HG02970 (cell line): ENCODE measurements at regions not wholly inside any gene's neighbourhood (a gene's known extent, or its start where the extent isn't known, plus 50 kb on each side); places are given as distances from the start of the nearest gene placed in this dataset.
"Not testable (repeated sequence)": the region's sequence is repeated elsewhere in the genome, so short reads cannot be mapped to it uniquely, and the experiment has no call there.

ENCODE experiments used
- ATAC-seq: cut with Tn5 transposase; IDR thresholded peaks from one replicate; pipeline ENCODE4 v1.9.1; 2021; ENCODE audit warnings: mild to moderate bottlenecking, moderate library complexity, moderate number of reproducible peaks; ENCODE audit not compliant: unreplicated experiment, low FRiP score

- peak; percentile 58 for ATAC-seq
Measured at GRCh38 chr18:59802031-59802430, 97.8 kb upstream of the PMAIP1 start.

- no peak for ATAC-seq
Measured at GRCh38 chr18:59801576-59801975, 98.2 kb upstream of the PMAIP1 start.

GRCh38 chr18:59800897-59801296, 98.9 kb upstream of the PMAIP1 start:
- ATAC-seq = no peak

- ATAC-seq = no peak
Measured at GRCh38 chr18:59799383-59800015, 100.3 kb upstream of the PMAIP1 start.

- ATAC-seq = no peak
Measured at GRCh38 chr18:59795882-59796281, 98.7 kb upstream of the CCBE1 start.

- no peak for ATAC-seq
Measured at GRCh38 chr18:59792353-59792752, 95.1 kb upstream of the CCBE1 start.

- ATAC-seq = not testable (repeated sequence)
Measured at GRCh38 chr18:59790346-59790936, 93.2 kb upstream of the CCBE1 start.

GRCh38 chr18:59788791-59789106, 91.5 kb upstream of the CCBE1 start:
- no peak for ATAC-seq

GRCh38 chr18:59787998-59788790, 91.0 kb upstream of the CCBE1 start:
- no peak for ATAC-seq

- ATAC-seq = no peak
Measured at GRCh38 chr18:59784694-59785093, 87.5 kb upstream of the CCBE1 start.

- no peak for ATAC-seq
Measured at GRCh38 chr18:59783138-59783537, 85.9 kb upstream of the CCBE1 start.

- no peak for ATAC-seq
Measured at GRCh38 chr18:59779979-59780378, 82.8 kb upstream of the CCBE1 start.

- no peak for ATAC-seq
Measured at GRCh38 chr18:59778434-59778833, 81.2 kb upstream of the CCBE1 start.

- no peak for ATAC-seq
Measured at GRCh38 chr18:59777636-59778035, 80.4 kb upstream of the CCBE1 start.

GRCh38 chr18:59769129-59769865, 72.1 kb upstream of the CCBE1 start:
- no peak for ATAC-seq

- no peak for ATAC-seq
Measured at GRCh38 chr18:59768409-59768808, 71.2 kb upstream of the CCBE1 start.

GRCh38 chr18:59767732-59768131, 70.5 kb upstream of the CCBE1 start:
- ATAC-seq = no peak

GRCh38 chr18:59765343-59765742, 68.1 kb upstream of the CCBE1 start:
- no peak for ATAC-seq

GRCh38 chr18:59764281-59764680, 67.1 kb upstream of the CCBE1 start:
- no peak for ATAC-seq

- ATAC-seq = no peak
Measured at GRCh38 chr18:59763541-59764136, 66.4 kb upstream of the CCBE1 start.
